ENCODE measurements at regions not wholly inside any gene's neighbourhood (a gene's known extent, or its start where the extent isn't known, plus 50 kb on each side); places are given as distances from the start of the nearest gene placed in this dataset.
A peak's percentile ranks its signal among the peaks of the same experiment; 100 is the strongest.

- DNase-seq (ENCODE audit: low read depth, low spot score): peak; percentile 40
- H3K27ac ChIP-seq: peak overlapping the region; percentile 36
Measured at GRCh38 chr21:39033878-39034589, 149.2 kb downstream of the PSMG1 start.

GRCh38 chr21:39029900-39030884, 153.1 kb downstream of the PSMG1 start:
- no peak for DNase-seq (ENCODE audit: low read depth, low spot score)
- H3K27ac ChIP-seq: no peak overlapping the region

GRCh38 chr21:39029086-39029755, 154.0 kb downstream of the PSMG1 start:
- H3K27ac ChIP-seq: no peak overlapping the region
- no peak for DNase-seq (ENCODE audit: low read depth, low spot score)

- no peak overlapping the region for H3K27ac ChIP-seq
- no peak for DNase-seq (ENCODE audit: low read depth, low spot score)
Measured at GRCh38 chr21:39025198-39025597, 158.1 kb downstream of the PSMG1 start.

- DNase-seq (ENCODE audit: low read depth, low spot score): no peak
- no peak overlapping the region for H3K27ac ChIP-seq
Measured at GRCh38 chr21:39024538-39024937, 158.7 kb downstream of the PSMG1 start.

- no peak overlapping the region for H3K27ac ChIP-seq
- DNase-seq (ENCODE audit: low read depth, low spot score): no peak
Measured at GRCh38 chr21:39022863-39023693, 160.2 kb downstream of the PSMG1 start.

- no peak overlapping the region for H3K27ac ChIP-seq
- DNase-seq (ENCODE audit: low read depth, low spot score): no peak
Measured at GRCh38 chr21:39022466-39022862, 160.8 kb downstream of the PSMG1 start.

GRCh38 chr21:39022035-39022434, 161.2 kb downstream of the PSMG1 start:
- H3K27ac ChIP-seq: no peak overlapping the region

GRCh38 chr21:39021478-39021832, 161.8 kb downstream of the PSMG1 start:
- H3K27ac ChIP-seq: peak overlapping the region; percentile 34
- no peak for DNase-seq (ENCODE audit: low read depth, low spot score)

More at GRCh38 chr21:39022035-39022434, 161.2 kb downstream of the PSMG1 start:
- no peak for DNase-seq (ENCODE audit: low read depth, low spot score)

GRCh38 chr21:39020751-39021477, 162.3 kb downstream of the PSMG1 start:
- DNase-seq (ENCODE audit: low read depth, low spot score): no peak
- H3K27ac ChIP-seq: peak overlapping the region; percentile 34

GRCh38 chr21:39018730-39019129, 164.5 kb downstream of the PSMG1 start:
- no peak for DNase-seq (ENCODE audit: low read depth, low spot score)
- H3K27ac ChIP-seq: no peak overlapping the region

- DNase-seq (ENCODE audit: low read depth, low spot score): no peak
- no peak overlapping the region for H3K27ac ChIP-seq
Measured at GRCh38 chr21:39016740-39017315, 166.4 kb downstream of the PSMG1 start.

- peak; percentile 62 for DNase-seq (ENCODE audit: low read depth, low spot score)
- peak overlapping the region; percentile 76 for H3K27ac ChIP-seq
Measured at GRCh38 chr21:39014747-39015146, 168.5 kb downstream of the PSMG1 start.

GRCh38 chr21:39012326-39013230, 170.7 kb downstream of the PSMG1 start:
- no peak for DNase-seq (ENCODE audit: low read depth, low spot score)
- H3K27ac ChIP-seq: no peak overlapping the region

- H3K27ac ChIP-seq: no peak overlapping the region
- DNase-seq (ENCODE audit: low read depth, low spot score): no peak
Measured at GRCh38 chr21:39011911-39012310, 171.3 kb downstream of the PSMG1 start.

- no peak overlapping the region for H3K27ac ChIP-seq
- no peak for DNase-seq (ENCODE audit: low read depth, low spot score)
Measured at GRCh38 chr21:39010629-39011404, 172.4 kb downstream of the PSMG1 start.

GRCh38 chr21:39009587-39010225, 173.5 kb downstream of the PSMG1 start:
- no peak for DNase-seq (ENCODE audit: low read depth, low spot score)
- no peak overlapping the region for H3K27ac ChIP-seq

All from epithelial cell of prostate (primary cell).